ENCODE measurements at regions not wholly inside any gene's neighbourhood (a gene's known extent, or its start where the extent isn't known, plus 50 kb on each side); places are given as distances from the start of the nearest gene placed in this dataset.
A peak's percentile ranks its signal among the peaks of the same experiment; 100 is the strongest.

GRCh38 chr1:198867182-198867581 lies 228.3 kb downstream of the PTPRC start:
- Histone ChIP-seq H3K4me1 (ENCODE audit: control insufficient read depth in 2 of 3, insufficient read depth in 2 of 3, low read depth in 1 of 3, low read length in 3 of 3) (no peaks in the 10 kb centered on the region), H3K9me3 (ENCODE audit: control insufficient read depth in 2 of 3, insufficient read depth in 1 of 3, low read length in 3 of 3) (no peaks in the 10 kb centered on the region), H3K27me3 (ENCODE audit: control insufficient read depth, insufficient read depth, low read length) (no peaks in the 10 kb centered on the region), H3K36me3 (ENCODE audit: control insufficient read depth in 2 of 3, insufficient read depth in 3 of 3, low read length in 3 of 3) (no peaks in the 10 kb centered on the region), H3K27ac (ENCODE audit: low read depth in 2 of 2, low read length in 2 of 2) (no peak overlapping the region), H3K9ac (ENCODE audit: low read length in 3 of 3) (no peak overlapping the region), H3K4me3 (ENCODE audit: low read length in 3 of 3) (no peak overlapping the region)
- TF ChIP-seq CTCF (IDR thresholded peaks at IDR 0.05; ENCODE audit: borderline replicate concordance, extremely low read depth, insufficient read depth): no peak
- intact Hi-C loops (cut with DNase I): no loop called here
- DNase-seq (no peak), FAIRE-seq (no peak)

- no peak overlapping the region for H3K4me3 ChIP-seq (ENCODE audit: low read length in 3 of 3)
- FAIRE-seq: no peak
- no peak for DNase-seq
- no peak for TF ChIP-seq CTCF (IDR thresholded peaks at IDR 0.05; ENCODE audit: borderline replicate concordance, extremely low read depth, insufficient read depth)
- no peak overlapping the region for H3K9ac ChIP-seq (ENCODE audit: low read length in 3 of 3)
- no peaks in the 10 kb centered on the region for H3K4me1 ChIP-seq (ENCODE audit: control insufficient read depth in 2 of 3, insufficient read depth in 2 of 3, low read depth in 1 of 3, low read length in 3 of 3)
- intact Hi-C loops (cut with DNase I): no loop called here
- H3K27ac ChIP-seq (ENCODE audit: low read depth in 2 of 2, low read length in 2 of 2): no peak overlapping the region
- H3K27me3 ChIP-seq (ENCODE audit: control insufficient read depth, insufficient read depth, low read length): no peaks in the 10 kb centered on the region
- H3K36me3 ChIP-seq (ENCODE audit: control insufficient read depth in 2 of 3, insufficient read depth in 3 of 3, low read length in 3 of 3): no peaks in the 10 kb centered on the region
- H3K9me3 ChIP-seq (ENCODE audit: control insufficient read depth in 2 of 3, insufficient read depth in 1 of 3, low read length in 3 of 3): no peaks in the 10 kb centered on the region
Measured at GRCh38 chr1:198873696-198874230, 234.9 kb downstream of the PTPRC start.

DNA sequence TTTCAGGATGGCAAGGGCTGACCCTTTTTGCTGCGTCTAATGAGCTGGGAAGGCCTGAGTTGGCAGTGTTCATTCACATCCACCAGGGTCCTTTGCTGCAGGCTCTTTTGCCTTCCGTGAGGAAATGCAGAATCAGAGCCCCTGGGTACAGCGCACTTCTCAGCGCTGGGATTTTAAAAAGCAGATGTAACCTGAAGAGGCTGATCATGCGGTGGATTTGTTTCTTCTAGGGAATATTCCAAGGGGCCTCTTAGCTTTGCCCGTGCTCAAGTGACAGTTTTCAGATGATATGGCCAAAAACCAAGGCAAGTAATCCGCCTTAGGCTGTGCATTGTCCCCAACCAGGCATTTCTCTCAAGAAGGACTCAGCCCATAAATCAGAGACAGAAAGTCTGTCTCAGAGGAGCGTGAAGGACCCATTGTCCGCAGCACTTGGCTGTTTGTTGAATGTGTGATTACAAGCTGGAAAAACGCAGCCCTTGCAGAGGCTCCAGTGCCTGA lies 237.6 kb downstream of the PTPRC start:
- no peaks in the 10 kb centered on the region for H3K27me3 ChIP-seq (ENCODE audit: control insufficient read depth, insufficient read depth, low read length)
- DNase-seq (peak in 4 of 5 donors; percentile 31 to 74 (median 56)), FAIRE-seq (no peak)
- H3K36me3 ChIP-seq (ENCODE audit: control insufficient read depth in 2 of 3, insufficient read depth in 3 of 3, low read length in 3 of 3): no peaks in the 10 kb centered on the region
- no peak for TF ChIP-seq CTCF (IDR thresholded peaks at IDR 0.05; ENCODE audit: borderline replicate concordance, extremely low read depth, insufficient read depth)
- H3K27ac ChIP-seq (ENCODE audit: low read depth in 2 of 2, low read length in 2 of 2): no peak overlapping the region
- no peak overlapping the region for H3K9ac ChIP-seq (ENCODE audit: low read length in 3 of 3)
- no peaks in the 10 kb centered on the region for H3K9me3 ChIP-seq (ENCODE audit: control insufficient read depth in 2 of 3, insufficient read depth in 1 of 3, low read length in 3 of 3)
- intact Hi-C loops (cut with DNase I): no loop called here
- no peak overlapping the region for H3K4me3 ChIP-seq (ENCODE audit: low read length in 3 of 3)
- H3K4me1 ChIP-seq (ENCODE audit: control insufficient read depth in 2 of 3, insufficient read depth in 2 of 3, low read depth in 1 of 3, low read length in 3 of 3): no peaks in the 10 kb centered on the region

DNA sequence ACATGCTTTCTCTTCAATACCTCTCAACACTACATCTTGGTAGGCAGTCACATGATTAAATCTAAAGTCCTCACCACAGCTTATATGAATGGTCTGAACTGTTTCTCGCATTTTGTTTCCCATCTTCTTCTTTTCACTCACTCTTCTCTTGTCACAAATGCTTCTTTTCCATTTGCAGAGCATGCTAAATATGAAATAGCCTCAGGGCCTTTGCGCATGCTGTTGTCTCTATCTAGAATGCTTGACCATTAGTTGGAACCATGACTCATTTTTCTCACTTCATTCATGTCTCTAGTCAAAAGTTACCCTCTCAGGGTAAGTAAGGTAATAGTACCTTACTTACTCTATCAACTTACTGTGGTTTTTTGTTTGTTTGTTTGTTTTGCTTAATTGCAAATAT lies 239.7 kb downstream of the PTPRC start:
- no peak for TF ChIP-seq CTCF (IDR thresholded peaks at IDR 0.05; ENCODE audit: borderline replicate concordance, extremely low read depth, insufficient read depth)
- Histone ChIP-seq H3K27me3 (ENCODE audit: control insufficient read depth, insufficient read depth, low read length) (no peaks in the 10 kb centered on the region), H3K9ac (ENCODE audit: low read length in 3 of 3) (no peak overlapping the region), H3K9me3 (ENCODE audit: control insufficient read depth in 2 of 3, insufficient read depth in 1 of 3, low read length in 3 of 3) (no peaks in the 10 kb centered on the region), H3K36me3 (ENCODE audit: control insufficient read depth in 2 of 3, insufficient read depth in 3 of 3, low read length in 3 of 3) (no peaks in the 10 kb centered on the region), H3K4me1 (ENCODE audit: control insufficient read depth in 2 of 3, insufficient read depth in 2 of 3, low read depth in 1 of 3, low read length in 3 of 3) (no peaks in the 10 kb centered on the region), H3K4me3 (ENCODE audit: low read length in 3 of 3) (no peak overlapping the region), H3K27ac (ENCODE audit: low read depth in 2 of 2, low read length in 2 of 2) (no peak overlapping the region)
- FAIRE-seq: no peak
- intact Hi-C loops (cut with DNase I): no loop called here
- no peak for DNase-seq

Data from kidney (tissue), 13 donors.